Ovary (tissue), 3 donors: ENCODE measurements at regions not wholly inside any gene's neighbourhood (a gene's known extent, or its start where the extent isn't known, plus 50 kb on each side); places are given as distances from the start of the nearest gene placed in this dataset.

Experiments
- CTCF ChIP-seq, 3 donors: fragments of 450-650 bp in 2 of 3; fragments of 200-600 bp in 1 of 3; IDR thresholded peaks; one replicate each; pipeline versions ENCODE4 v1.5.1 to v1.8.0; 2016 to 2022; ENCODE audit warnings: antibody characterized with exemption in 3 of 3, mild to moderate bottlenecking in 1 of 3
- POLR2A ChIP-seq: fragments of 450-650 bp; IDR thresholded peaks from one replicate; pipeline ENCODE4 v1.6.1; 2017; ENCODE audit warnings: antibody characterized with exemption, mild to moderate bottlenecking, moderate library complexity
- donor health status: DM: no; HTN: no; CAD: no.

GRCh38 chr16:5442054-5442453 lies 344.5 kb upstream of the EEF2KMT start:
- TF ChIP-seq CTCF (IDR thresholded peaks at IDR 0.05): no peak
- no peak for TF ChIP-seq POLR2A
